ENCODE measurements at regions not wholly inside any gene's neighbourhood (a gene's known extent, or its start where the extent isn't known, plus 50 kb on each side); places are given as distances from the start of the nearest gene placed in this dataset.

DNA sequence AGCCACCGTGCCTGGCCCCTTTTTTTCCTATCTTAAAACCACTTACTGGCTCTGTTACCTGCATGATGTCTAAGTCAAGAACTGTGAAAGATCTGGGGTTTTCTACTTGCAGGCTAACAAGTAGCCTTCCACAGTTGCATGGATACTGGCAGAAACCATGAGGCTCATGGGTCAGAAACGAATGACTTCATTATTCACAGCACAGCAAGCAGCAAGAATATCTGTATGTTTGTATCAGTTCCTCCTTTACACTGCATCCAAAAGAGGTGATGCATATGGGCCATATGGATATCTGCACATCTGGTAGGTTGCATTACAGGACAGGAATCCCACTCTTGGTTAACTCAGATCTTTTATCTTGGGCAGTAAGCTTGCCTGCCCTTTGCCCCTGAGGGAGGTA lies 154.9 kb upstream of the NUDT6 start:
- TF ChIP-seq CTCF (IDR thresholded peaks at IDR 0.05) (no peak), POLR2A (IDR thresholded peaks at IDR 0.05) (no peak)
